A673 (cell line): ENCODE measurements at regions not wholly inside any gene's neighbourhood (a gene's known extent, or its start where the extent isn't known, plus 50 kb on each side); places are given as distances from the start of the nearest gene placed in this dataset.

ENCODE experiments used
- CTCF ChIP-seq: fragments of 300-800, 200-600 bp; sonication (generic); conservative IDR thresholded peaks from 2 replicates; pipeline ENCODE4 v1.5.1; 2017; ENCODE audit warnings: low read depth, mild to moderate bottlenecking, antibody characterized with exemption, low read length, moderate library complexity, mixed read lengths
- EZH2 ChIP-seq: fragments of 200-600 bp; sonication (generic); IDR thresholded peaks from 2 replicates; pipeline ENCODE4 v1.6.1; 2017; ENCODE audit warnings: borderline replicate concordance, low read depth, mild to moderate bottlenecking, mixed read lengths, antibody characterized with exemption, low read length; ENCODE audit not compliant: poor library complexity, severe bottlenecking

DNA sequence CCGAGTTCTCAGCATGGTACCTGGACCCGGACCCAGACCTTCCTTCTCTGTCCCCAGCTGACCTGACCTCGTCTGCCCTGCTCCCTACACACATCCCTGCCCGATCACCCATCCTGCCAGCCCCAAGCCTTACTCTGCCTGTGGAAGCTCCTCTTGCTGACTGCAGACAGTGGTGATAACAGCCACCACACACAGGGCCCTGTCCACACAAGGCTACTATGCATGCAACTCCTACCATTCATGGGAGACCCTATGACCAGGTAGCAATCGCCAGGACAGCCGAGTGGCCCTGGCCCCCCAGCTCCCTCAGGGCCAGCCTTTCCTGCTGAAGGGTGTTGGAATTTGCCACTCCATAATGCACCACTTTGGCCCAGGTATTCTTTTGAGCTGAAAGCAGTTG, 233.6 kb downstream of the BRD1 start:
- TF ChIP-seq EZH2 (no peak), CTCF (no peak)
